ENCODE measurements at regions not wholly inside any gene's neighbourhood (a gene's known extent, or its start where the extent isn't known, plus 50 kb on each side); places are given as distances from the start of the nearest gene placed in this dataset.

- peak; percentile 9 for DNase-seq (ENCODE audit: low read depth, low spot score)
- Histone ChIP-seq H3K36me3 (ENCODE audit: insufficient read depth, insufficient read length, low read length) (no peaks in the 10 kb centered on the region), H3K4me3 (ENCODE audit: insufficient read length, low read depth) (no peak overlapping the region), H3K4me1 (ENCODE audit: insufficient read depth, insufficient read length) (no peaks in the 10 kb centered on the region), H3K9ac (ENCODE audit: insufficient read length, low read depth) (no peak overlapping the region), H3K27me3 (ENCODE audit: insufficient read depth, insufficient read length) (no peaks in the 10 kb centered on the region), H3K9me3 (ENCODE audit: insufficient read depth, low read length) (no peaks in the 10 kb centered on the region)
- TF ChIP-seq ZNF274 (IDR thresholded peaks at IDR 0.05; ENCODE audit: low read depth, low read length), result no peak
- TF ChIP-seq YY1 (IDR thresholded peaks at IDR 0.05; ENCODE audit: insufficient read depth, insufficient read length), result no peak
- no peak for TF ChIP-seq SUZ12 (IDR thresholded peaks at IDR 0.05; ENCODE audit: extremely low read depth, insufficient read depth, insufficient read length)
Measured at GRCh38 chr10:34024693-34025425, 690.4 kb upstream of the NRP1 start.

GRCh38 chr10:34024282-34024681 is 689.8 kb upstream of the NRP1 start:
- Histone ChIP-seq H3K36me3 (ENCODE audit: insufficient read depth, insufficient read length, low read length) (no peaks in the 10 kb centered on the region), H3K4me1 (ENCODE audit: insufficient read depth, insufficient read length) (no peaks in the 10 kb centered on the region), H3K9ac (ENCODE audit: insufficient read length, low read depth) (no peak overlapping the region), H3K9me3 (ENCODE audit: insufficient read depth, low read length) (no peaks in the 10 kb centered on the region), H3K4me3 (ENCODE audit: insufficient read length, low read depth) (no peak overlapping the region), H3K27me3 (ENCODE audit: insufficient read depth, insufficient read length) (no peaks in the 10 kb centered on the region)
- DNase-seq (ENCODE audit: low read depth, low spot score), result no peak
- TF ChIP-seq YY1 (IDR thresholded peaks at IDR 0.05; ENCODE audit: insufficient read depth, insufficient read length) (no peak), SUZ12 (IDR thresholded peaks at IDR 0.05; ENCODE audit: extremely low read depth, insufficient read depth, insufficient read length) (no peak), ZNF274 (IDR thresholded peaks at IDR 0.05; ENCODE audit: low read depth, low read length) (no peak)

GRCh38 chr10:34022195-34022594 is 687.7 kb upstream of the NRP1 start:
- TF ChIP-seq SUZ12 (IDR thresholded peaks at IDR 0.05; ENCODE audit: extremely low read depth, insufficient read depth, insufficient read length), result no peak
- TF ChIP-seq ZNF274 (IDR thresholded peaks at IDR 0.05; ENCODE audit: low read depth, low read length), result no peak
- no peak for TF ChIP-seq YY1 (IDR thresholded peaks at IDR 0.05; ENCODE audit: insufficient read depth, insufficient read length)
- no peak for DNase-seq (ENCODE audit: low read depth, low spot score)

GRCh38 chr10:34018784-34019183 is 684.3 kb upstream of the NRP1 start:
- no peak for TF ChIP-seq ZNF274 (IDR thresholded peaks at IDR 0.05; ENCODE audit: low read depth, low read length)
- TF ChIP-seq SUZ12 (IDR thresholded peaks at IDR 0.05; ENCODE audit: extremely low read depth, insufficient read depth, insufficient read length), result no peak
- no peak for TF ChIP-seq YY1 (IDR thresholded peaks at IDR 0.05; ENCODE audit: insufficient read depth, insufficient read length)
- Histone ChIP-seq H3K9me3 (ENCODE audit: insufficient read depth, low read length) (no peaks in the 10 kb centered on the region), H3K9ac (ENCODE audit: insufficient read length, low read depth) (no peak overlapping the region), H3K36me3 (ENCODE audit: insufficient read depth, insufficient read length, low read length) (no peaks in the 10 kb centered on the region), H3K4me3 (ENCODE audit: insufficient read length, low read depth) (no peak overlapping the region), H3K4me1 (ENCODE audit: insufficient read depth, insufficient read length) (no peaks in the 10 kb centered on the region), H3K27me3 (ENCODE audit: insufficient read depth, insufficient read length) (no peaks in the 10 kb centered on the region)
- no peak for DNase-seq (ENCODE audit: low read depth, low spot score)

More at GRCh38 chr10:34022195-34022594, 687.7 kb upstream of the NRP1 start:
- H3K9me3 ChIP-seq (ENCODE audit: insufficient read depth, low read length), result no peaks in the 10 kb centered on the region
- no peaks in the 10 kb centered on the region for H3K27me3 ChIP-seq (ENCODE audit: insufficient read depth, insufficient read length)
- no peak overlapping the region for H3K9ac ChIP-seq (ENCODE audit: insufficient read length, low read depth)
- H3K4me3 ChIP-seq (ENCODE audit: insufficient read length, low read depth), result no peak overlapping the region
- H3K4me1 ChIP-seq (ENCODE audit: insufficient read depth, insufficient read length), result no peaks in the 10 kb centered on the region
- H3K36me3 ChIP-seq (ENCODE audit: insufficient read depth, insufficient read length, low read length), result no peaks in the 10 kb centered on the region

- Histone ChIP-seq H3K36me3 (ENCODE audit: insufficient read depth, insufficient read length, low read length) (no peaks in the 10 kb centered on the region), H3K9me3 (ENCODE audit: insufficient read depth, low read length) (no peaks in the 10 kb centered on the region), H3K27me3 (ENCODE audit: insufficient read depth, insufficient read length) (no peaks in the 10 kb centered on the region), H3K4me1 (ENCODE audit: insufficient read depth, insufficient read length) (no peaks in the 10 kb centered on the region), H3K9ac (ENCODE audit: insufficient read length, low read depth) (no peak overlapping the region), H3K4me3 (ENCODE audit: insufficient read length, low read depth) (no peak overlapping the region)
- DNase-seq (ENCODE audit: low read depth, low spot score), result no peak
- TF ChIP-seq SUZ12 (IDR thresholded peaks at IDR 0.05; ENCODE audit: extremely low read depth, insufficient read depth, insufficient read length) (no peak), ZNF274 (IDR thresholded peaks at IDR 0.05; ENCODE audit: low read depth, low read length) (no peak), YY1 (IDR thresholded peaks at IDR 0.05; ENCODE audit: insufficient read depth, insufficient read length) (no peak)
Measured at GRCh38 chr10:34018129-34018528, 683.7 kb upstream of the NRP1 start.

GRCh38 chr10:34017281-34017680 is 682.8 kb upstream of the NRP1 start:
- H3K9me3 ChIP-seq (ENCODE audit: insufficient read depth, low read length), result no peaks in the 10 kb centered on the region
- H3K4me3 ChIP-seq (ENCODE audit: insufficient read length, low read depth), result no peak overlapping the region
- no peaks in the 10 kb centered on the region for H3K36me3 ChIP-seq (ENCODE audit: insufficient read depth, insufficient read length, low read length)
- H3K4me1 ChIP-seq (ENCODE audit: insufficient read depth, insufficient read length), result no peaks in the 10 kb centered on the region
- DNase-seq (ENCODE audit: low read depth, low spot score), result peak; percentile 20
- no peak overlapping the region for H3K9ac ChIP-seq (ENCODE audit: insufficient read length, low read depth)
- H3K27me3 ChIP-seq (ENCODE audit: insufficient read depth, insufficient read length), result no peaks in the 10 kb centered on the region
- TF ChIP-seq YY1 (IDR thresholded peaks at IDR 0.05; ENCODE audit: insufficient read depth, insufficient read length) (no peak), SUZ12 (IDR thresholded peaks at IDR 0.05; ENCODE audit: extremely low read depth, insufficient read depth, insufficient read length) (no peak), ZNF274 (IDR thresholded peaks at IDR 0.05; ENCODE audit: low read depth, low read length) (no peak)

GRCh38 chr10:34016576-34016975 is 682.1 kb upstream of the NRP1 start:
- no peaks in the 10 kb centered on the region for H3K9me3 ChIP-seq (ENCODE audit: insufficient read depth, low read length)
- no peaks in the 10 kb centered on the region for H3K36me3 ChIP-seq (ENCODE audit: insufficient read depth, insufficient read length, low read length)
- H3K4me3 ChIP-seq (ENCODE audit: insufficient read length, low read depth), result no peak overlapping the region
- no peaks in the 10 kb centered on the region for H3K27me3 ChIP-seq (ENCODE audit: insufficient read depth, insufficient read length)
- no peak for DNase-seq (ENCODE audit: low read depth, low spot score)
- H3K9ac ChIP-seq (ENCODE audit: insufficient read length, low read depth), result no peak overlapping the region
- TF ChIP-seq YY1 (IDR thresholded peaks at IDR 0.05; ENCODE audit: insufficient read depth, insufficient read length) (no peak), SUZ12 (IDR thresholded peaks at IDR 0.05; ENCODE audit: extremely low read depth, insufficient read depth, insufficient read length) (no peak), ZNF274 (IDR thresholded peaks at IDR 0.05; ENCODE audit: low read depth, low read length) (no peak)
- H3K4me1 ChIP-seq (ENCODE audit: insufficient read depth, insufficient read length), result no peaks in the 10 kb centered on the region

Data from NT2/D1 (cell line).